ENCODE measurements at regions not wholly inside any gene's neighbourhood (a gene's known extent, or its start where the extent isn't known, plus 50 kb on each side); places are given as distances from the start of the nearest gene placed in this dataset.

DNA sequence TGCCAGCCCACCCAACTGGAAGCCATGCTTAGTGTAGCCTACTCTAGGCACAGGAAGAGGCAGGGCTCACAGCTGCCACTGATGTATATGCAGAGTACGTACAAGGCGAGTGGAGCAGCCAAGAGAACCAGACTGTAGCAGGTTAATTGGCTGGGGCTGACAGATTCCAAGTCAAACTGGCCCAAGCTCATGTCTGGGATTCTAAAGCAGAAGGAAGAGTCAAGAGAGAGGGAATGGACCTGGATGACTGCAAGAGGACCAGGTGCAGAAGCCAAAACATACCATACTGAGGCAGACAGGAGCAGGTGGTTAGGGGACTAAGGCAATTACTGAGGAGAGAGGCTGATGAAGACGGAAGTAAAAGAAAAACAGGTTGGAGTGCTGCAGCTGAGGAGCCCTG is 51.3 kb upstream of the LRRN2 start:
- ATAC-seq (no peak), DNase-seq (no peak)
- no peak overlapping the region for H3K27ac Mint-ChIP-seq
- peaks cover 29% of the 10 kb centered on the region for H3K27me3 Mint-ChIP-seq
- H3K4me3 Mint-ChIP-seq, result no peak overlapping the region
- H3K36me3 Mint-ChIP-seq (ENCODE audit: low read depth), result no peaks in the 10 kb centered on the region
- H3K9me3 Mint-ChIP-seq, result peaks cover 18% of the 10 kb centered on the region
- no peaks in the 10 kb centered on the region for H3K4me1 Mint-ChIP-seq

GRCh38 chr1:204738506-204738905 is 53.0 kb upstream of the LRRN2 start:
- Mint-ChIP-seq H3K4me3 (no peak overlapping the region), H3K36me3 (ENCODE audit: low read depth) (no peaks in the 10 kb centered on the region), H3K27ac (no peak overlapping the region), H3K4me1 (no peaks in the 10 kb centered on the region), H3K27me3 (peaks cover 35% of the 10 kb centered on the region), H3K9me3 (peaks cover 18% of the 10 kb centered on the region)
- ATAC-seq (no peak), DNase-seq (no peak)

- H3K4me1 Mint-ChIP-seq, result no peaks in the 10 kb centered on the region
- peaks cover 35% of the 10 kb centered on the region for H3K27me3 Mint-ChIP-seq
- no peak overlapping the region for H3K27ac Mint-ChIP-seq
Measured at GRCh38 chr1:204740354-204740753, 54.8 kb upstream of the LRRN2 start.

DNA sequence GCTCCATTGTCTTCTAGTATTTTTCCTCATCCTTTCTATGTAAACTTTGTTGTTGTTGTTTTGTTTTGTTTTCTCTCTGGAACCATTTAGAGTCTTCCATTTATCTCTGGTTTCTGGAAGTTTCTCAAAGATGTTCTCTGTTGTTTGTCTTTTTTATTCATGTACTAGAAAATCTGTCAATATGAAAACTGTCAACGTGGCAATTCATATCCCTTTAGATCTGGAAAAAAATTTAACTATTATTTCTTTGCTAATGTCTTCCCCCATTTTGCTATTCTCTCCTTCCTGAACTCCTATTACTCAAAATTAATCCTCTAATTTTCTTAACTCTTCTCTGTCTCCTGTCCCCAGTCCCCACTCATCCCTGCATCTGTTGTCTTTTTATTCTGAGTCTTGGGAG is 55.9 kb upstream of the LRRN2 start:
- DNase-seq (no peak), ATAC-seq (no peak)
- Mint-ChIP-seq H3K36me3 (ENCODE audit: low read depth) (no peaks in the 10 kb centered on the region), H3K27ac (no peak overlapping the region), H3K27me3 (peaks cover 33% of the 10 kb centered on the region), H3K4me1 (no peaks in the 10 kb centered on the region), H3K9me3 (peaks cover 18% of the 10 kb centered on the region), H3K4me3 (no peak overlapping the region)

More at GRCh38 chr1:204740354-204740753, 54.8 kb upstream of the LRRN2 start:
- ATAC-seq (no peak), DNase-seq (no peak)
- Mint-ChIP-seq H3K36me3 (ENCODE audit: low read depth) (no peaks in the 10 kb centered on the region), H3K4me3 (no peak overlapping the region), H3K9me3 (peaks cover 18% of the 10 kb centered on the region)

- Mint-ChIP-seq H3K36me3 (ENCODE audit: low read depth) (no peaks in the 10 kb centered on the region), H3K27ac (no peak overlapping the region), H3K27me3 (peaks cover 30% of the 10 kb centered on the region), H3K9me3 (peaks cover 12% of the 10 kb centered on the region), H3K4me1 (no peaks in the 10 kb centered on the region), H3K4me3 (no peak overlapping the region)
- DNase-seq (no peak), ATAC-seq (no peak)
Measured at GRCh38 chr1:204742676-204743251, 57.2 kb upstream of the LRRN2 start.

GRCh38 chr1:204744107-204744779 is 58.7 kb upstream of the LRRN2 start:
- Mint-ChIP-seq H3K27ac (no peak overlapping the region), H3K27me3 (peaks cover 21% of the 10 kb centered on the region), H3K4me3 (no peak overlapping the region), H3K4me1 (no peaks in the 10 kb centered on the region), H3K36me3 (ENCODE audit: low read depth) (no peaks in the 10 kb centered on the region), H3K9me3 (no peaks in the 10 kb centered on the region)
- ATAC-seq, result no peak
- DNase-seq, result no peak

DNA sequence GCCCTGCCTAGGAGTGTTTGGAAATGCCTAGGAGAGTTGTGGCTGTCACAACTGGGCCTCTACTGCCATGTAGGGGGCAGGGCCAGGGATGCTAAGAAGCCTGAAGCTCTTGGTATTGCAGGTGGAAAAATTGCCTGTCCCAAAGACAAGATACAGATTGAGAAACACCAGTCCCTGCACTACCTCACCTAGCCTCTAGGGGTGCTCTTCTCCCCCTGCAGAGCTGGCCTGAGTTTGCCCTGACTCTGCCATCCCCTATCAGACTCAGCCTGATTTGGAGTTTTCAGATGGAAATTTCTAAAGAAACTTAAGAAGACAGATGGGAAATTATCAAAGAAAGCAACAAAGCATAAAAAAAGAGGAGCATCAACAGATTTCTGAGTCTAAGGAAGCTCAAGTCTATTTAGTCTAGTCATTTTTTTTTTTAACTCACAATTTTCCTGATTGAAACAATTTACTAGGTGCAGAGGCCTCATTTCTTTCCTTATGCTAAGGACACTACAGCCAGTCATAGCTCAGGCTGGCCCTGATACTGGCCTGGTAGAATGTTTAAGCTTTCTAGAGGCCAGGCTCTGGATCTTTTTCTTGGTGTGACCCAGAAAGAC is 61.4 kb upstream of the LRRN2 start:
- peaks cover 11% of the 10 kb centered on the region for H3K27me3 Mint-ChIP-seq
- DNase-seq (peak; percentile 45), ATAC-seq (peak; percentile 84)
- no peaks in the 10 kb centered on the region for H3K9me3 Mint-ChIP-seq
- H3K4me3 Mint-ChIP-seq, result no peak overlapping the region
- no peak overlapping the region for H3K27ac Mint-ChIP-seq
- no peaks in the 10 kb centered on the region for H3K4me1 Mint-ChIP-seq
- no peaks in the 10 kb centered on the region for H3K36me3 Mint-ChIP-seq (ENCODE audit: low read depth)

GRCh38 chr1:204751480-204751879 is 65.9 kb upstream of the LRRN2 start:
- no peak overlapping the region for H3K4me3 Mint-ChIP-seq
- H3K27ac Mint-ChIP-seq, result no peak overlapping the region
- no peak for DNase-seq
- H3K4me1 Mint-ChIP-seq, result no peaks in the 10 kb centered on the region
- peaks cover 2% of the 10 kb centered on the region for H3K27me3 Mint-ChIP-seq
- ATAC-seq, result no peak
- no peaks in the 10 kb centered on the region for H3K9me3 Mint-ChIP-seq
- H3K36me3 Mint-ChIP-seq (ENCODE audit: low read depth), result no peaks in the 10 kb centered on the region

GRCh38 chr1:204751883-204752687 is 66.5 kb upstream of the LRRN2 start:
- Mint-ChIP-seq H3K4me1 (no peaks in the 10 kb centered on the region), H3K9me3 (no peaks in the 10 kb centered on the region), H3K36me3 (ENCODE audit: low read depth) (no peaks in the 10 kb centered on the region), H3K27me3 (peaks cover 2% of the 10 kb centered on the region), H3K27ac (no peak overlapping the region), H3K4me3 (no peak overlapping the region)
- DNase-seq (no peak), ATAC-seq (no peak)

- DNase-seq (no peak), ATAC-seq (no peak)
- Mint-ChIP-seq H3K4me3 (no peak overlapping the region), H3K27ac (no peak overlapping the region), H3K9me3 (no peaks in the 10 kb centered on the region), H3K36me3 (ENCODE audit: low read depth) (no peaks in the 10 kb centered on the region), H3K4me1 (no peaks in the 10 kb centered on the region), H3K27me3 (peaks cover 2% of the 10 kb centered on the region)
Measured at GRCh38 chr1:204752688-204753040, 67.1 kb upstream of the LRRN2 start.

DNA sequence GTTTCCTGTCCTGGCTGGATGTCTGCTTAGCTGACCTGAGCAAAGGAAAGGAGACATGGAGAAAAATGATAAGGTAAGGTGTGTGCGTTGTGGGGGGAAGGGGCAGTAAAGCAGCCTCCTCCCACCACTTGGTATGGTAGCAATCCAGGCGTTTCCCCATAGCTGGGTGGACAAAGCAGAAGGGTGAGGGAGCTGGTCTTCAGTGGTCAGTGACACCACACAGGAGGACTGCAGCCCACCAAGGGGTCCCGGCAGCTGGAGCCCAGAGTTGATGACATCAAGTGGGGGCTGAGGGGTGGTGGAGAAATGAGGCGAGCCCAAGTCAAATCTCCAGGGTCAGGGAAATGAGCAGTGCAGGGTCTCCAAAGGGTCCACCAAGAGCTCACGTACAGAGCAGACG is 69.3 kb upstream of the LRRN2 start:
- ATAC-seq (no peak), DNase-seq (no peak)
- H3K27ac Mint-ChIP-seq, result no peak overlapping the region
- H3K27me3 Mint-ChIP-seq, result peaks cover 2% of the 10 kb centered on the region
- no peaks in the 10 kb centered on the region for H3K4me1 Mint-ChIP-seq
- no peaks in the 10 kb centered on the region for H3K36me3 Mint-ChIP-seq (ENCODE audit: low read depth)
- no peaks in the 10 kb centered on the region for H3K9me3 Mint-ChIP-seq
- no peak overlapping the region for H3K4me3 Mint-ChIP-seq

DNA sequence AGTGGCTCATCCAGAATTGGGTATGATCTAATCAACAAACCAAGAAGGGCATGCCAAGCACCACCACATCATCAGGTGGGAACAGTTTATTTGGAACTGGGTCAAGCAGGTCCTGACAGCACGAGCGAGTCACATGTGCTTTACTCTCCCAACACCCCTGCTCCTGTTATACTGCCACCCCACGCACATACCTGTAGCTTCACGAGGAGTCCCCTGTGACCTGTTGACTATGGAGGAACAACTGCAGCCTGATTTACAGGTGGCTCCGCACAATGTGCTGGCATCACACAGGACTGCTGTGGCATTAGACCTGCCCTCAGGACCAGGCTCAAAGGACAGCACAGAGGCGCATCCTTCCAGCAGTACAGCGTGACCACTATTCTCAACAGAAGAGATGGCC is 70.8 kb upstream of the LRRN2 start:
- ATAC-seq (no peak), DNase-seq (no peak)
- H3K36me3 Mint-ChIP-seq (ENCODE audit: low read depth), result no peaks in the 10 kb centered on the region
- peaks cover 4% of the 10 kb centered on the region for H3K27me3 Mint-ChIP-seq
- H3K4me1 Mint-ChIP-seq, result no peaks in the 10 kb centered on the region
- no peak overlapping the region for H3K4me3 Mint-ChIP-seq
- no peaks in the 10 kb centered on the region for H3K9me3 Mint-ChIP-seq
- no peak overlapping the region for H3K27ac Mint-ChIP-seq

DNA sequence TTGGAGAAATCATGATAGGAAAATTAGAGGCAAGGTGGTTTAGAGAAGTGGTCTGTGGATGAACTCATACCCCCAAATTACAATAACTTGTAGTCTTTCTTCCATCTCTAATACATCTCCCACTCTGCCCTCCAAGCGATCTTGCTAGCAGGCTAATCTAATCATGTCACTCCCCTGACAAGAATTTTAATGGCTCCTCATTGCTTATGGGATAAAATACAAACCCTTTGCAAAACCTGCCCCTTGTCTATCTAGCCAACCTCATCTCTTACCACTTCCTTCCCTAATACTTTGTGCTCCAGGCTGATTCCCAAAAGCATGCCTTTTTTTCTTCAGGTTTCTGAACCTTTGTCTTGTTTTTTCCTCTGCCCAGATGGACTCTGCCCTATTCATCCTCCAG is 71.3 kb upstream of the LRRN2 start:
- Mint-ChIP-seq H3K36me3 (ENCODE audit: low read depth) (no peaks in the 10 kb centered on the region), H3K4me1 (no peaks in the 10 kb centered on the region), H3K9me3 (no peaks in the 10 kb centered on the region), H3K4me3 (no peak overlapping the region), H3K27me3 (peaks cover 4% of the 10 kb centered on the region), H3K27ac (no peak overlapping the region)
- DNase-seq, result no peak
- no peak for ATAC-seq

- H3K4me1 Mint-ChIP-seq, result peaks cover 3% of the 10 kb centered on the region
- no peak overlapping the region for H3K27ac Mint-ChIP-seq
- peaks cover 4% of the 10 kb centered on the region for H3K27me3 Mint-ChIP-seq
- H3K4me3 Mint-ChIP-seq, result no peak overlapping the region
- no peaks in the 10 kb centered on the region for H3K9me3 Mint-ChIP-seq
- DNase-seq (no peak), ATAC-seq (no peak)
- no peaks in the 10 kb centered on the region for H3K36me3 Mint-ChIP-seq (ENCODE audit: low read depth)
Measured at GRCh38 chr1:204758601-204759000, 73.1 kb upstream of the LRRN2 start.

- Mint-ChIP-seq H3K9me3 (no peaks in the 10 kb centered on the region), H3K27me3 (peaks cover 5% of the 10 kb centered on the region), H3K4me3 (no peak overlapping the region), H3K4me1 (peaks cover 10% of the 10 kb centered on the region), H3K36me3 (ENCODE audit: low read depth) (no peaks in the 10 kb centered on the region), H3K27ac (no peak overlapping the region)
- DNase-seq, result no peak
- ATAC-seq, result no peak
Measured at GRCh38 chr1:204760350-204760749, 74.8 kb upstream of the LRRN2 start.
